GM12892 (cell line): ENCODE measurements at regions not wholly inside any gene's neighbourhood (a gene's known extent, or its start where the extent isn't known, plus 50 kb on each side); places are given as distances from the start of the nearest gene placed in this dataset.

Experiments
- POLR2A ChIP-seq: IDR thresholded peaks from 2 replicates; pipeline ENCODE4 v1.6.1; 2011; ENCODE audit warnings: low read depth, low read length, control low read depth
- POLR2AphosphoS5 ChIP-seq: IDR thresholded peaks from 2 replicates; pipeline ENCODE4 v1.6.1; 2011; ENCODE audit warnings: low read depth, low read length, control low read depth

- TF ChIP-seq POLR2A (no peak), POLR2AphosphoS5 (no peak)
Observed at GRCh38 chr18:51716277-51716676, 518.8 kb upstream of the MEX3C start.
